Tibial nerve (tissue), 4 donors: ENCODE measurements at regions not wholly inside any gene's neighbourhood (a gene's known extent, or its start where the extent isn't known, plus 50 kb on each side); places are given as distances from the start of the nearest gene placed in this dataset.
A peak's percentile ranks its signal among the peaks of the same experiment; 100 is the strongest.
"Not testable (repeated sequence)": the region's sequence is repeated elsewhere in the genome, so short reads cannot be mapped to it uniquely, and the experiment has no call there.

Experiments
- DNase-seq, 2 donors: peaks; one replicate each; pipeline ENCODE4 v3.0.0-alpha.2; 2019; ENCODE audit warnings: low spot score in 2 of 2
- H3K27ac ChIP-seq, 4 donors: fragments of 200-600 bp; sonication (generic) in 3 of 4; one replicate each; pipeline ENCODE4 v1.5.1; 2017 to 2019; ENCODE audit warnings: mild to moderate bottlenecking in 1 of 4
- H3K27me3 ChIP-seq, 2 donors: fragments of 200-600 bp; sonication (generic) in 1 of 2; one replicate each; pipeline versions ENCODE4 v1.5.1 to v1.6.0; 2017 to 2019
- H3K36me3 ChIP-seq, 3 donors: fragments of 200-600 bp; sonication (generic); one replicate each; pipeline ENCODE4 v1.5.1; 2018 to 2019
- H3K4me1 ChIP-seq, 4 donors: fragments of 200-600 bp; sonication (generic) in 3 of 4; one replicate each; pipeline ENCODE4 v1.5.1; 2017 to 2019
- H3K4me3 ChIP-seq, 4 donors: fragments of 200-600 bp; sonication (generic) in 3 of 4; one replicate each; pipeline ENCODE4 v1.5.1; 2017 to 2019; ENCODE audit warnings: mild to moderate bottlenecking in 1 of 4, moderate library complexity in 1 of 4
- H3K9me3 ChIP-seq, 4 donors: fragments of 200-600 bp; sonication (generic) in 3 of 4; one replicate each; pipeline ENCODE4 v1.5.1; 2017 to 2019
- CTCF ChIP-seq, 5 experiments: fragments of 200-600 bp in 3 of 5; fragments of 450-650 bp in 2 of 5; sonication (generic) in 3 of 5; IDR thresholded peaks; one replicate each; pipeline ENCODE4 v1.5.1; 2016 to 2019; ENCODE audit warnings: antibody characterized with exemption in 5 of 5, mild to moderate bottlenecking in 3 of 5, moderate library complexity in 2 of 5
- EP300 ChIP-seq, 2 donors: sonication (generic); formaldehyde crosslinking; IDR thresholded peaks; one replicate each; pipeline ENCODE4 v1.6.1; 2017; ENCODE audit warnings: antibody characterized with exemption in 2 of 2, mild to moderate bottlenecking in 1 of 2
- POLR2A ChIP-seq, 2 donors: fragments of 450-650 bp; IDR thresholded peaks; one replicate each; pipeline ENCODE4 v1.6.1; 2017; ENCODE audit warnings: antibody characterized with exemption in 2 of 2, mild to moderate bottlenecking in 2 of 2, moderate library complexity in 2 of 2
- WGBS, 2 donors: methylation state at CpG; one replicate each; pipeline ENCODE4 v1.1.5; 2018; 5-methylcytosine and 5-hydroxymethylcytosine counted together

GRCh38 chr6:26234421-26235301 lies 130.3 kb upstream of the BTN3A2 start:
- WGBS, 2 donors = 1 to 2% methylated on average over 36 of the region's 36 CpGs
- peak overlapping the region in 3 of 4 donors; percentile 73 to 88 (median 76) for H3K27ac ChIP-seq
- H3K36me3 ChIP-seq = no peaks in the 10 kb centered on the region
- H3K4me3 ChIP-seq = peak overlapping the region; percentile 33 to 62 (median 52)
- peak in 1 of 2 donors; percentile 60 for DNase-seq
- H3K9me3 ChIP-seq = peaks cover 0 to 2% (median 0%) of the 10 kb centered on the region in 4 donors
- peak in 1 of 2 donors; percentile 98 for TF ChIP-seq EP300 (IDR thresholded peaks at IDR 0.05)
- TF ChIP-seq POLR2A (IDR thresholded peaks at IDR 0.05) = peak; percentile 55 to 63
- no peak for TF ChIP-seq CTCF (IDR thresholded peaks at IDR 0.05)
- peaks cover 0 to 24% (median 6%) of the 10 kb centered on the region in 4 donors for H3K4me1 ChIP-seq
- H3K27me3 ChIP-seq = peaks cover 5 to 93% of the 10 kb centered on the region in 2 donors

DNA sequence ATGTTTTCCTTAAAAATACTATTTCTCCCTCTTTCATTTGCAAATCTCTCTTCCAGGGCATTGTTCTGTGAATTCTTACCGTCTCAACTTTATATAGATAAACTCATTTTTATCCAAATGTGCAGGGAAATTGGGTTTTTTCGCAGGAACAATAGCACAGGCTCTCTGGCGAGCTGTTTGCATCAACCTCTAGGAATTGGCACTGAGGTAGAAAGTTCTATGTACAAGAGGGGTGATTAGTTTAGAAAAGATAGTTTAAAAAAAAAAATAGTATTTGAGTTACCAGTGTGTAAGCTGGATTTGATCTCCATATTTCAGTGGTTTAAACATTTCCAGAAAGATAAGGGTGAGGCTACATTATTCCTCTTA lies 129.7 kb upstream of the BTN3A2 start:
- 15 to 24% methylated on average over 3 of the region's 3 CpGs for WGBS, 2 donors
- TF ChIP-seq CTCF (IDR thresholded peaks at IDR 0.05) (no peak), POLR2A (IDR thresholded peaks at IDR 0.05) (no peak), EP300 (IDR thresholded peaks at IDR 0.05) (no peak)
- peaks cover 0 to 29% (median 6%) of the 10 kb centered on the region in 4 donors for H3K4me1 ChIP-seq
- peak overlapping the region in 3 of 4 donors; percentile 22 to 88 (median 73) for H3K27ac ChIP-seq
- peak overlapping the region in 2 of 4 donors; percentile 55 to 62 for H3K4me3 ChIP-seq
- no peaks in the 10 kb centered on the region for H3K36me3 ChIP-seq
- DNase-seq = no peak
- peaks cover 5 to 94% of the 10 kb centered on the region in 2 donors for H3K27me3 ChIP-seq
- H3K9me3 ChIP-seq = peaks cover 0 to 2% (median 0%) of the 10 kb centered on the region in 4 donors

DNA sequence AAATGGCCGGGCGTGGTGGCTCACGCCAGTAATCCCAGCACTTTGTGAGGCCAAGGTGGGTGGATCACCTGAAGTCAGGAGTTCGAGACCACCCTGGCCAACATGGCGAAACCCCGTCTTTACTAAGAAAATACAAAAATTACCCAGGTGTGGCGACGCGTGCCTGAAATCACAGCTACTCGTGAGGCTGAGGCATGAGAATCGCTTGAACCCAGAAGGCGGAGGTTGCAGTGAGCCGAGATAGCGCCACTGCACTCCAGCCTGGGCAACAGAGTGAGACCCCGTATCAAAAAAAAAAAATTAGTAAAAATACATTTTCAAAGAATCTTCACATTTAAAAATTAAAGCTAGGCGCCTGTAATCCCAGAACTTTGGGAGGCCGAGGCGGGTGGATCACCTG lies 125.6 kb upstream of the BTN3A2 start:
- H3K36me3 ChIP-seq, H3K4me3 ChIP-seq, H3K9me3 ChIP-seq, DNase-seq, H3K27ac ChIP-seq: not testable (repeated sequence)
- Histone ChIP-seq H3K27me3 (peaks cover 0 to 97% of the 10 kb centered on the region in 2 donors), H3K4me1 (peaks cover 0 to 20% (median 3%) of the 10 kb centered on the region in 4 donors)
- 94 to 95% methylated on average over 18 of the region's 18 CpGs for WGBS, 2 donors

DNA sequence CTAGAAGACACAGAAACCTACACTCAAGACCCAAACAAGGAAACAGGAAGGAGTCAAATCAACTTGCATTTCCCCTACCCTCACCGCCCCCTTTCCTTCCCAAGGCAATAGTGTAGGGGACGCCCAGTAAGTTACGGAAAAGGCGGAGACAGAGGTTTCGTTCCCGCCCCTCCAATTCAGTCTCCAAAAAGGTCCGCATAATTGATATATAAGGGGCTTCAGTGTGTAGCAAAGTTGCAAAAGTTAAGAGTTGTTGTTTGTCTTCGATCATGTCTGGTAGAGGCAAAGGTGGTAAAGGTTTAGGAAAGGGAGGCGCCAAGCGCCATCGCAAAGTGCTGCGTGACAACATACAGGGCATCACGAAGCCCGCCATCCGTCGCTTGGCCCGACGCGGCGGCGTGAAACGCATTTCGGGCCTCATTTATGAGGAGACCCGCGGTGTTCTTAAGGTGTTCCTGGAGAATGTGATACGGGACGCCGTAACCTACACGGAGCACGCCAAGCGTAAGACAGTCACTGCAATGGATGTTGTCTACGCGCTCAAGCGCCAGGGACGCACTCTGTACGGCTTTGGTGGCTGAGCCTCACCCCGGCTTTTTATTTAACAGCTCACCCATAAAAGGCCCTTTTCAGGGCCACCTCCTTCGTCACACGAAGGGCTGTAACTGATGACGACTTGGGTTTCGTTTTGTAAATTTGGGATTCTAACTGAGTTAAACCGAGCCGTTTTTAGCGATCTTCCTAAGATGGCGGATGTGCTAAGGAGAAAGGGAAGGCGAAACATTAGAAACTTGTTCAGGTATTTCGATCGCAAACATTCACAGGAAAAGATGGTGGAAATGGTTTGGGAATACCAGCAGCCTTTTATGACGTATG lies 124.6 kb upstream of the BTN3A2 start:
- Histone ChIP-seq H3K4me1 (peaks cover 0 to 14% (median 2%) of the 10 kb centered on the region in 4 donors), H3K9me3 (no peaks in the 10 kb centered on the region), H3K27ac (peak overlapping the region in 3 of 4 donors; percentile 52 to 85 (median 85)), H3K36me3 (no peaks in the 10 kb centered on the region), H3K27me3 (peaks cover 0 to 97% of the 10 kb centered on the region in 2 donors), H3K4me3 (peak overlapping the region; percentile 31 to 55 (median 47))
- 3 to 6% methylated on average over 44 to 49 of the region's 49 CpGs for WGBS, 2 donors
- peak in 1 of 2 donors; percentile 91 for TF ChIP-seq EP300 (IDR thresholded peaks at IDR 0.05)
- peak in 1 of 2 donors; percentile 46 for TF ChIP-seq POLR2A (IDR thresholded peaks at IDR 0.05)
- TF ChIP-seq CTCF (IDR thresholded peaks at IDR 0.05) = no peak
- DNase-seq = peak in 1 of 2 donors; percentile 48

GRCh38 chr6:26241033-26241895 lies 123.7 kb upstream of the BTN3A2 start:
- Histone ChIP-seq H3K9me3 (no peaks in the 10 kb centered on the region), H3K27me3 (peaks cover 0 to 90% of the 10 kb centered on the region in 2 donors), H3K36me3 (no peaks in the 10 kb centered on the region), H3K27ac (peak overlapping the region in 3 of 4 donors; percentile 52 to 85 (median 85)), H3K4me1 (peaks cover 0 to 14% (median 2%) of the 10 kb centered on the region in 4 donors), H3K4me3 (peak overlapping the region; percentile 31 to 55 (median 47))
- 44 to 47% methylated on average over 38 of the region's 38 CpGs for WGBS, 2 donors
- DNase-seq = no peak
- TF ChIP-seq CTCF (IDR thresholded peaks at IDR 0.05) (no peak), POLR2A (IDR thresholded peaks at IDR 0.05) (no peak), EP300 (IDR thresholded peaks at IDR 0.05) (no peak)
